Stimulated activated CD4-positive, alpha-beta T cell treated with anti-CD3 and anti-CD28 coated beads, Interleukin-4, amount 100 ng/mL, for 48 hours (primary cell): ENCODE measurements at regions not wholly inside any gene's neighbourhood (a gene's known extent, or its start where the extent isn't known, plus 50 kb on each side); places are given as distances from the start of the nearest gene placed in this dataset.
"Not testable (repeated sequence)": the region's sequence is repeated elsewhere in the genome, so short reads cannot be mapped to it uniquely, and the experiment has no call there.

Experiments used
- DNase-seq, 2 donors: peaks; one replicate each; pipeline ENCODE4 v3.0.0-alpha.2; 2020; ENCODE audit warnings: low read depth in 2 of 2

- DNase-seq: no peak
These were observed 459.3 kb upstream of the SGO1 start for GRCh38 chr3:20645340-20645739.

GRCh38 chr3:20637729-20638128, 451.7 kb upstream of the SGO1 start:
- DNase-seq: no peak

- DNase-seq: no peak
These were observed 436.3 kb upstream of the SGO1 start for GRCh38 chr3:20622304-20622703.

GRCh38 chr3:20618621-20619020, 432.6 kb upstream of the SGO1 start:
- not testable (repeated sequence) for DNase-seq

- not testable (repeated sequence) for DNase-seq
These were observed 432.2 kb upstream of the SGO1 start for GRCh38 chr3:20618181-20618580.

- DNase-seq: not testable (repeated sequence)
These were observed 430.0 kb upstream of the SGO1 start for GRCh38 chr3:20615982-20616381.

GRCh38 chr3:20608054-20608738, 422.2 kb upstream of the SGO1 start:
- no peak for DNase-seq

- DNase-seq: no peak
These were observed 418.7 kb upstream of the SGO1 start for GRCh38 chr3:20604659-20605058.

GRCh38 chr3:20589275-20589674, 403.3 kb upstream of the SGO1 start:
- DNase-seq: no peak

GRCh38 chr3:20588781-20589180, 402.8 kb upstream of the SGO1 start:
- no peak for DNase-seq

GRCh38 chr3:20583648-20584047, 397.6 kb upstream of the SGO1 start:
- no peak for DNase-seq

GRCh38 chr3:20576228-20576627, 390.2 kb upstream of the SGO1 start:
- no peak for DNase-seq

- DNase-seq: no peak
These were observed 389.1 kb upstream of the SGO1 start for GRCh38 chr3:20575146-20575545.

- DNase-seq: no peak
These were observed 388.7 kb upstream of the SGO1 start for GRCh38 chr3:20574746-20575145.

GRCh38 chr3:20573175-20573574, 387.2 kb upstream of the SGO1 start:
- DNase-seq: no peak

- no peak for DNase-seq
These were observed 386.5 kb upstream of the SGO1 start for GRCh38 chr3:20572473-20572872.

- no peak for DNase-seq
These were observed 383.3 kb upstream of the SGO1 start for GRCh38 chr3:20569310-20569709.

- DNase-seq: no peak
These were observed 379.0 kb upstream of the SGO1 start for GRCh38 chr3:20564966-20565365.

- no peak for DNase-seq
These were observed 378.0 kb upstream of the SGO1 start for GRCh38 chr3:20563985-20564384.

- DNase-seq: no peak
These were observed 377.2 kb upstream of the SGO1 start for GRCh38 chr3:20563251-20563650.

GRCh38 chr3:20561166-20561565, 375.2 kb upstream of the SGO1 start:
- DNase-seq: no peak

GRCh38 chr3:20560446-20560845, 374.4 kb upstream of the SGO1 start:
- DNase-seq: not testable (repeated sequence)

- no peak for DNase-seq
These were observed 372.2 kb upstream of the SGO1 start for GRCh38 chr3:20558161-20558560.

GRCh38 chr3:20556661-20557060, 370.7 kb upstream of the SGO1 start:
- DNase-seq: no peak
